Ovary (tissue), 7 donors: ENCODE measurements at regions not wholly inside any gene's neighbourhood (a gene's known extent, or its start where the extent isn't known, plus 50 kb on each side); places are given as distances from the start of the nearest gene placed in this dataset.

Experiments used
- DNase-seq, 5 donors: peaks; one replicate each; pipeline ENCODE4 v3.0.0-alpha.2; 2019 to 2020
- H3K27ac ChIP-seq, 2 donors: fragments of 200-600 bp; one replicate each; pipeline versions ENCODE4 v1.5.1 to v1.8.0; 2019 to 2022
- H3K27me3 ChIP-seq: fragments of 200-600 bp; one replicate; pipeline ENCODE4 v1.8.0; 2022
- H3K36me3 ChIP-seq: fragments of 200-600 bp; sonication (generic); one replicate; pipeline ENCODE4 v1.5.1; 2019
- H3K4me1 ChIP-seq: one replicate; pipeline ENCODE4 v1.8.1; 2013; ENCODE audit warnings: mild to moderate bottlenecking, moderate library complexity; ENCODE audit not compliant: insufficient read depth
- H3K4me3 ChIP-seq: fragments of 200-600 bp; sonication (generic); one replicate; pipeline ENCODE4 v1.5.1; 2017
- H3K9me3 ChIP-seq, 2 donors: fragments of 200-600 bp in 1 of 2; sonication (generic) in 1 of 2; one replicate each; pipeline versions ENCODE4 v1.5.1 to v1.8.1; 2013 to 2019; ENCODE audit warnings: mild to moderate bottlenecking in 1 of 2, moderate library complexity in 1 of 2
- EP300 ChIP-seq: sonication (generic); formaldehyde crosslinking; IDR thresholded peaks from one replicate; pipeline ENCODE4 v1.6.1; 2017; ENCODE audit warnings: antibody characterized with exemption
- POLR2A ChIP-seq: fragments of 450-650 bp; IDR thresholded peaks from one replicate; pipeline ENCODE4 v1.6.1; 2017; ENCODE audit warnings: antibody characterized with exemption, mild to moderate bottlenecking, moderate library complexity
- WGBS, 3 donors: extraction: QIAGEN DNeasy Blood & Tissue Kit in 1 of 3; methylation state at CpG; one replicate each; pipeline versions ENCODE4 v1.1.5 to v1.1.7; 2013 to 2017; 5-methylcytosine and 5-hydroxymethylcytosine counted together
- intact Hi-C, 4 donors: fragments of 100-400 bp; cut with DNase I; formaldehyde crosslinking; loops; one replicate each; pipeline versions ENCODE4 v1.11.0 to v1.15.1; 2022 to 2023
- TF ChIP-seq, protein P1 (sequence below), 3 donors: fragments of 450-650 bp in 2 of 3; fragments of 200-600 bp in 1 of 3; IDR thresholded peaks; one replicate each; pipeline versions ENCODE4 v1.5.1 to v1.8.0; 2016 to 2022; ENCODE audit warnings: antibody characterized with exemption in 3 of 3, mild to moderate bottlenecking in 1 of 3
- donor health status: DM: no; HTN: no; CAD: no; lungs with moderate emphysema.
- donor health status: DM: no; HTN: no; CAD: no.
- donor health status: Bipolar disorder and iron deficiency.
- donor health status: DM: no; HTN: no; CAD: no.
- donor health status: DM: yes; HTN: yes; CAD: no.

DNA sequence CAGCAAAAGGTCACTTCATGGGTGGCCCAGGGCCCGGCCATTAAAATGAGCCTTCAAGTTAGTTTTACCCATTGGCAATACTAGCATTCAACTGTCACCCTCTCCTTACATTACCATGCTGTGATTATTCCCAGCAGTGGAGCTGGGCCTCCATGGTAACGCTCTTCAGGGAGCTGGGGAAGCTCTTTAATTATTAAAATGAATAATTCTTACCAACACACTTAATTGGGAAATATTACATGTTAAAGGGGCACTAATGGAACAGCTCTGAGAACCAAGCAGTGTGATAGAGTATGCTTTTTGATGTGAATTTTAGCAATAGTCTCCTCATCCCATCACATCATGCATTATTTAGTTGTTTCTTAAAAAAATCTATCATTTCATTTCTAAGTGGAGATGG lies 187.2 kb downstream of the CEMIP2 start:
- WGBS, 3 donors = 91 to 96% (median 92%) methylated on average over 2 of the region's 2 CpGs
- TF ChIP-seq EP300 (no peak), POLR2A (no peak)
- TF ChIP-seq, protein P1, sequence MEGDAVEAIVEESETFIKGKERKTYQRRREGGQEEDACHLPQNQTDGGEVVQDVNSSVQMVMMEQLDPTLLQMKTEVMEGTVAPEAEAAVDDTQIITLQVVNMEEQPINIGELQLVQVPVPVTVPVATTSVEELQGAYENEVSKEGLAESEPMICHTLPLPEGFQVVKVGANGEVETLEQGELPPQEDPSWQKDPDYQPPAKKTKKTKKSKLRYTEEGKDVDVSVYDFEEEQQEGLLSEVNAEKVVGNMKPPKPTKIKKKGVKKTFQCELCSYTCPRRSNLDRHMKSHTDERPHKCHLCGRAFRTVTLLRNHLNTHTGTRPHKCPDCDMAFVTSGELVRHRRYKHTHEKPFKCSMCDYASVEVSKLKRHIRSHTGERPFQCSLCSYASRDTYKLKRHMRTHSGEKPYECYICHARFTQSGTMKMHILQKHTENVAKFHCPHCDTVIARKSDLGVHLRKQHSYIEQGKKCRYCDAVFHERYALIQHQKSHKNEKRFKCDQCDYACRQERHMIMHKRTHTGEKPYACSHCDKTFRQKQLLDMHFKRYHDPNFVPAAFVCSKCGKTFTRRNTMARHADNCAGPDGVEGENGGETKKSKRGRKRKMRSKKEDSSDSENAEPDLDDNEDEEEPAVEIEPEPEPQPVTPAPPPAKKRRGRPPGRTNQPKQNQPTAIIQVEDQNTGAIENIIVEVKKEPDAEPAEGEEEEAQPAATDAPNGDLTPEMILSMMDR (IDR thresholded peaks at IDR 0.05) = no peak
- Histone ChIP-seq H3K9me3 (no peaks in the 10 kb centered on the region), H3K27me3 (no peaks in the 10 kb centered on the region), H3K4me1 (no peaks in the 10 kb centered on the region), H3K27ac (no peak overlapping the region), H3K36me3 (no peaks in the 10 kb centered on the region), H3K4me3 (no peak overlapping the region)
- intact Hi-C loops = loop anchor here in 1 of 4 donors (5.0 kb wide), 1 partner anchor 1021 kb away; no protein-coding TSS in a partner anchor
- DNase-seq = no peak

DNA sequence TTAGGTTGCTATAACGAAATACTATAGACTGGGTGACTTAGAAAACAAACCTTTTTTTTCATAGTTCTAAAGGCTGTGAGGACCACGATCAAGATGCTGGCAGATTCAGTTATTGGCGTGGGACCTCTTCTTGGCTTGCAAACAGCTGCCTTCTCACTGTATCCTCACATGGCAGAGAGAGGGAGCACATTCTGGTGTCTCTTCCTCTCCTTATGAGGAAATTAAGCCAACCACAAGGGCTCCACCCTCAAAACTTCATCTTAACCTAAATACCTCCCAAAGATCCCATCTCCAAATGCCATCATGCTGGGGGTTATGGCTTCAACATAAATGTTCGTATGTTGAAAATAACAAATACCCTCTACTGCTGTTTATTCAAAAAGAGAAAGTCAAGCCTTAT lies 197.1 kb downstream of the CEMIP2 start:
- Histone ChIP-seq H3K4me1 (no peaks in the 10 kb centered on the region), H3K4me3 (no peak overlapping the region), H3K36me3 (no peaks in the 10 kb centered on the region), H3K27me3 (no peaks in the 10 kb centered on the region), H3K27ac (no peak overlapping the region), H3K9me3 (no peaks in the 10 kb centered on the region)
- TF ChIP-seq EP300 (no peak), POLR2A (no peak)
- TF ChIP-seq, protein P1 (IDR thresholded peaks at IDR 0.05) = no peak
- WGBS, 3 donors = 82 to 88% (median 83%) methylated on average over 4 of the region's 4 CpGs
- no peak for DNase-seq
- intact Hi-C loops = no loop called here

DNA sequence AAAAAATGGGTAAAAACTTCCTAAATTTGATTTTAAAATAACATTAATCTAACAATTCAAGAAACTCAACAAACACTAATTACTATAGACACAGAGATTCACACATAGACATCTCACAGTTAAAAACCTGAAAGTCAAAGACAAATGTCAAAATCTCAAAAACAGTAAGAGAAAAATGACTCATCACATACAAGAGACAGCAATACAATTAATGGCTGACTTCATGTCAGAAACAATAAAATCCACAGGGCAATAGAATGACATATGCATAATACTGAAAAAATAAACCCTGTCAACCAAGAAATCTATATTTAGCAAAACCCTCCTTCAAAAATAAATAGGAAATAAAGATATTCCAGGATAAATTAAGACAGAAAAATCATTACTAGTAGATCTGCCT lies 200.4 kb downstream of the CEMIP2 start:
- no peak for DNase-seq
- intact Hi-C loops = no loop called here
- Histone ChIP-seq H3K36me3 (no peaks in the 10 kb centered on the region), H3K27me3 (no peaks in the 10 kb centered on the region), H3K27ac (no peak overlapping the region), H3K4me1 (no peaks in the 10 kb centered on the region), H3K4me3 (no peak overlapping the region), H3K9me3 (no peaks in the 10 kb centered on the region)
- TF ChIP-seq, protein P1 (IDR thresholded peaks at IDR 0.05) = no peak
- TF ChIP-seq POLR2A (no peak), EP300 (no peak)

DNA sequence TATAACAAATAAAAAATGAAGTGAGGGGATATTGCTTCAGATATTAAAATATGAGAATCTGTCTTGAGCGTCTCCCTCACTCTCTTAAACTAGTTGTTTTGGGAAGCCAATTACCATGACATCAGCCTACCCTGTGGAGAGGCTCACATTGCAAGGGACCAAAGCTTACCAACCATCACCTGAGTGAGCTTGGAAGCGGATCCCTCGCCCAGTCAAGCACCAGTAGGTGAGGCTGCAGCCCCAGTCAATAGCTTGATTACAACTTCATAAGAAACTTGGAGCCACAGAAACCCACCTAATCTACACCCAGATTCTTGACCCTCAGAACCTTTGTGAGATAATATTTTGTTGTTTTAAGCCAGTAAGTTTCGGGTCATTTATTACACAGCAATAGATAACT lies 206.2 kb downstream of the CEMIP2 start:
- WGBS, 3 donors = 81 to 86% (median 81%) methylated on average over 4 of the region's 4 CpGs
- DNase-seq = no peak
- Histone ChIP-seq H3K27me3 (no peaks in the 10 kb centered on the region), H3K27ac (no peak overlapping the region), H3K4me1 (no peaks in the 10 kb centered on the region), H3K4me3 (no peak overlapping the region), H3K36me3 (no peaks in the 10 kb centered on the region), H3K9me3 (no peaks in the 10 kb centered on the region)
- TF ChIP-seq, protein P1 (IDR thresholded peaks at IDR 0.05) = no peak
- TF ChIP-seq EP300 (no peak), POLR2A (no peak)
- intact Hi-C loops = no loop called here

DNA sequence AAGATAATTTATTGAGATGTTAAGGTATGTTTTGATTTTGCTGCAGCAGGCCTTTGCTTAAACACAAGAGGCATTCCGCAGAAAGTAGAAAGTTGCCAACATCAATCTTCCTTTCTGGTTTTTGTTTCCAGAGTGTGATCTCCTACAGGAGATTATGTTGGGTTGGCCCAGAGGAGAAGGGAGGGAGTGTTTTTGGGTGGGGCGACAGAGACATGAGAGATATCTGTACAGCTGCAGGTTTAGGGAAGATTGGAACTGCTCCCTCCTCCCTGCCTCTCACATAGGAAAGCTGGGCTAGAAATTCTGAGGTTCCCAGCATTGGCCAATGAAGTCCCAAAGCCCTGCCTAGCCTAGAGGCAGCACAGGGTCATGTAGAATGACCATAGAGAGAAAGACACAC lies 211.0 kb downstream of the CEMIP2 start:
- H3K9me3 ChIP-seq = no peaks in the 10 kb centered on the region
- no peak for DNase-seq
- 45 to 54% (median 54%) methylated on average over 2 of the region's 2 CpGs for WGBS, 3 donors
- H3K4me1 ChIP-seq = no peaks in the 10 kb centered on the region
- TF ChIP-seq POLR2A (no peak), EP300 (no peak)
- TF ChIP-seq, protein P1 (IDR thresholded peaks at IDR 0.05) = no peak
- H3K27me3 ChIP-seq = no peaks in the 10 kb centered on the region
- H3K36me3 ChIP-seq = no peaks in the 10 kb centered on the region
- H3K27ac ChIP-seq = no peak overlapping the region
- intact Hi-C loops = no loop called here
- no peak overlapping the region for H3K4me3 ChIP-seq
